Astrocyte (in vitro differentiated cells and primary cell): ENCODE measurements at regions not wholly inside any gene's neighbourhood (a gene's known extent, or its start where the extent isn't known, plus 50 kb on each side); places are given as distances from the start of the nearest gene placed in this dataset.

ENCODE experiments used
- DNase-seq: peaks from one replicate; pipeline ENCODE4 v3.0.0-alpha.2; 2010; ENCODE audit warnings: low read depth
- FAIRE-seq: peaks from 2 replicates; lab custom pipeline; 2011; peaks lifted over from hg19 to GRCh38; lab: Jason Lieb, UNC
- H2AFZ ChIP-seq: 2 replicates; pipeline ENCODE4 v1.6.0; 2012; ENCODE audit warnings: low read depth, low read length, inconsistent platforms
- H3K27ac ChIP-seq: 2 replicates; pipeline ENCODE4 v1.5.1; 2011; ENCODE audit warnings: low read depth, low read length, inconsistent platforms
- H3K27me3 ChIP-seq: 2 replicates; pipeline ENCODE4 v1.6.0; 2011; ENCODE audit warnings: low read length, inconsistent platforms; ENCODE audit not compliant: insufficient read depth
- H3K36me3 ChIP-seq: 2 replicates; pipeline ENCODE4 v1.5.1; 2011; ENCODE audit warnings: low read length, inconsistent platforms; ENCODE audit not compliant: insufficient read depth
- H3K4me1 ChIP-seq: 2 replicates; pipeline ENCODE4 v1.5.1; 2011; ENCODE audit warnings: low read length, inconsistent platforms; ENCODE audit not compliant: insufficient read depth
- H3K4me2 ChIP-seq: 2 replicates; pipeline ENCODE4 v1.6.0; 2012; ENCODE audit warnings: low read length, inconsistent platforms
- H3K4me3 ChIP-seq: 2 replicates; pipeline ENCODE4 v1.5.1; 2011; ENCODE audit warnings: low read depth, mild to moderate bottlenecking, low read length, inconsistent platforms; ENCODE audit not compliant: insufficient read depth
- H3K79me2 ChIP-seq: 2 replicates; pipeline ENCODE4 v1.6.0; 2012; ENCODE audit warnings: mild to moderate bottlenecking, low read length, inconsistent platforms; ENCODE audit not compliant: insufficient read depth
- H3K9ac ChIP-seq: 2 replicates; pipeline ENCODE4 v1.6.0; 2012; ENCODE audit warnings: mild to moderate bottlenecking, low read length, inconsistent platforms
- H3K9me3 ChIP-seq: 2 replicates; pipeline ENCODE4 v1.5.1; 2012; ENCODE audit warnings: low read depth, mild to moderate bottlenecking, low read length, inconsistent platforms; ENCODE audit not compliant: insufficient read depth
- H4K20me1 ChIP-seq: 2 replicates; pipeline ENCODE4 v1.6.0; 2012; ENCODE audit warnings: low read length, inconsistent platforms; ENCODE audit not compliant: insufficient read depth
- H3K27ac Mint-ChIP-seq: one replicate; pipeline ENCODE4 v1.8.0; 2021; ENCODE audit warnings: mild to moderate bottlenecking, mixed read lengths; ENCODE audit not compliant: unreplicated experiment
- H3K27me3 Mint-ChIP-seq: one replicate; pipeline ENCODE4 v1.8.0; 2021; ENCODE audit warnings: low read depth, mixed read lengths; ENCODE audit not compliant: unreplicated experiment
- H3K36me3 Mint-ChIP-seq: one replicate; pipeline ENCODE4 v1.8.0; 2021; ENCODE audit warnings: low read depth, mixed read lengths; ENCODE audit not compliant: unreplicated experiment
- H3K4me1 Mint-ChIP-seq: one replicate; pipeline ENCODE4 v1.8.0; 2021; ENCODE audit warnings: low read depth, mixed read lengths; ENCODE audit not compliant: unreplicated experiment
- H3K4me3 Mint-ChIP-seq: one replicate; pipeline ENCODE4 v1.8.0; 2021; ENCODE audit warnings: mild to moderate bottlenecking, moderate library complexity, mixed read lengths; ENCODE audit not compliant: unreplicated experiment
- H3K9me3 Mint-ChIP-seq: one replicate; pipeline ENCODE4 v1.8.0; 2021; ENCODE audit warnings: mild to moderate bottlenecking, mixed read lengths; ENCODE audit not compliant: unreplicated experiment
- CTCF ChIP-seq: IDR thresholded peaks from 2 replicates; pipeline ENCODE4 v1.5.1; 2011; ENCODE audit warnings: low read depth, mild to moderate bottlenecking, inconsistent platforms, low read length, moderate library complexity; ENCODE audit not compliant: insufficient read depth
- EZH2 ChIP-seq: IDR thresholded peaks from 2 replicates; pipeline ENCODE4 v1.6.1; 2012; ENCODE audit warnings: mild to moderate bottlenecking, low read length, inconsistent platforms; ENCODE audit not compliant: insufficient read depth

- H3K9me3 Mint-ChIP-seq: no peaks in the 10 kb centered on the region
- Histone ChIP-seq H3K4me3 (no peak overlapping the region), H3K36me3 (no peaks in the 10 kb centered on the region), H3K4me1 (peaks cover 9% of the 10 kb centered on the region), H3K27ac (no peak overlapping the region), H3K4me2 (peak overlapping the region; percentile 25), H4K20me1 (no peaks in the 10 kb centered on the region), H3K27me3 (no peaks in the 10 kb centered on the region), H2AFZ (no peak overlapping the region), H3K9ac (no peak overlapping the region), H3K79me2 (no peaks in the 10 kb centered on the region), H3K9me3 (no peaks in the 10 kb centered on the region)
- TF ChIP-seq EZH2 (no peak), CTCF (no peak)
- no peaks in the 10 kb centered on the region for H3K36me3 Mint-ChIP-seq
- no peaks in the 10 kb centered on the region for H3K27me3 Mint-ChIP-seq
- H3K27ac Mint-ChIP-seq: no peak overlapping the region
- H3K4me3 Mint-ChIP-seq: no peak overlapping the region
- DNase-seq: no peak
- no peak for FAIRE-seq
- H3K4me1 Mint-ChIP-seq: peaks cover 7% of the 10 kb centered on the region
Measured at GRCh38 chr5:93874491-93874890, 133.1 kb upstream of the POU5F2 start.

GRCh38 chr5:93874080-93874479, 132.7 kb upstream of the POU5F2 start:
- Mint-ChIP-seq H3K4me1 (peaks cover 7% of the 10 kb centered on the region), H3K27ac (no peak overlapping the region), H3K4me3 (no peak overlapping the region), H3K9me3 (no peaks in the 10 kb centered on the region), H3K27me3 (no peaks in the 10 kb centered on the region), H3K36me3 (no peaks in the 10 kb centered on the region)
- Histone ChIP-seq H3K4me3 (no peak overlapping the region), H3K9ac (no peak overlapping the region), H4K20me1 (no peaks in the 10 kb centered on the region), H3K27ac (no peak overlapping the region), H2AFZ (no peak overlapping the region), H3K36me3 (no peaks in the 10 kb centered on the region), H3K4me1 (peaks cover 9% of the 10 kb centered on the region), H3K27me3 (no peaks in the 10 kb centered on the region), H3K79me2 (no peaks in the 10 kb centered on the region), H3K4me2 (peak overlapping the region; percentile 25), H3K9me3 (no peaks in the 10 kb centered on the region)
- TF ChIP-seq CTCF (no peak), EZH2 (no peak)
- FAIRE-seq (no peak), DNase-seq (peak; percentile 68)

- peaks cover 7% of the 10 kb centered on the region for H3K4me1 Mint-ChIP-seq
- H3K9me3 Mint-ChIP-seq: no peaks in the 10 kb centered on the region
- H3K4me2 ChIP-seq: no peak overlapping the region
- no peak overlapping the region for H3K27ac ChIP-seq
- H3K4me3 Mint-ChIP-seq: no peak overlapping the region
- TF ChIP-seq CTCF (no peak), EZH2 (no peak)
- H3K79me2 ChIP-seq: no peaks in the 10 kb centered on the region
- H3K9ac ChIP-seq: no peak overlapping the region
- no peak overlapping the region for H2AFZ ChIP-seq
- no peaks in the 10 kb centered on the region for H3K9me3 ChIP-seq
- H3K27me3 Mint-ChIP-seq: no peaks in the 10 kb centered on the region
- peaks cover 1% of the 10 kb centered on the region for H3K36me3 Mint-ChIP-seq
- no peak overlapping the region for H3K4me3 ChIP-seq
- no peaks in the 10 kb centered on the region for H4K20me1 ChIP-seq
- FAIRE-seq (no peak), DNase-seq (no peak)
- no peaks in the 10 kb centered on the region for H3K27me3 ChIP-seq
- no peaks in the 10 kb centered on the region for H3K36me3 ChIP-seq
- H3K27ac Mint-ChIP-seq: no peak overlapping the region
- peaks cover 9% of the 10 kb centered on the region for H3K4me1 ChIP-seq
Measured at GRCh38 chr5:93873211-93873736, 131.9 kb upstream of the POU5F2 start.
